Heart left ventricle (tissue), 13 donors: ENCODE measurements at regions not wholly inside any gene's neighbourhood (a gene's known extent, or its start where the extent isn't known, plus 50 kb on each side); places are given as distances from the start of the nearest gene placed in this dataset.

Source experiments
- POLR2A ChIP-seq, 2 donors: fragments of 450-650 bp; IDR thresholded peaks; one replicate each; pipeline ENCODE4 v1.6.1; 2017; ENCODE audit warnings: antibody characterized with exemption in 2 of 2, mild to moderate bottlenecking in 2 of 2, moderate library complexity in 2 of 2
- TF ChIP-seq, protein P1 (sequence below), 12 donors: fragments of 200-600 bp; sonication (generic) in 4 of 12; IDR thresholded peaks; one replicate each; pipeline versions ENCODE4 v1.5.0 to v1.8.0; 2018 to 2022; ENCODE audit warnings: antibody characterized with exemption in 12 of 12, mild to moderate bottlenecking in 5 of 12
- donor health status: ischemic (EF 13 %, LVEDD 7.1; RV severe dilation, severe dysfunction).
- donor health status: DM: no; HTN: yes; CAD: no.
- donor health status: DM: no; HTN: no; CAD: no.
- donor health status: ischemic (EF 25% LVEDD 6.9; RV normal size, moderate dysfunction).
- donor health status: ischemic (EF 25% LVEDD 5.7; RV mildly dilated, moderate dysfunction).
- donor health status: ischemic (EF 35%, LVEDD 5.7; RV mildly dilated, moderate dysfunction).
- donor health status: nonischemic (EF 11% LVEDD 7.7; RV severe dilation, severe dysfunction).
- donor health status: DM: yes; HTN: yes; CAD: no.
- donor health status: PGD.
- donor health status: ischemic (EF 29% LVEDD 5.4; RV normal size, mild dysfunction).
- donor health status: nonischemic (EF 23%, LVEDD 6.1; RV moderate dilation, normal function).

DNA sequence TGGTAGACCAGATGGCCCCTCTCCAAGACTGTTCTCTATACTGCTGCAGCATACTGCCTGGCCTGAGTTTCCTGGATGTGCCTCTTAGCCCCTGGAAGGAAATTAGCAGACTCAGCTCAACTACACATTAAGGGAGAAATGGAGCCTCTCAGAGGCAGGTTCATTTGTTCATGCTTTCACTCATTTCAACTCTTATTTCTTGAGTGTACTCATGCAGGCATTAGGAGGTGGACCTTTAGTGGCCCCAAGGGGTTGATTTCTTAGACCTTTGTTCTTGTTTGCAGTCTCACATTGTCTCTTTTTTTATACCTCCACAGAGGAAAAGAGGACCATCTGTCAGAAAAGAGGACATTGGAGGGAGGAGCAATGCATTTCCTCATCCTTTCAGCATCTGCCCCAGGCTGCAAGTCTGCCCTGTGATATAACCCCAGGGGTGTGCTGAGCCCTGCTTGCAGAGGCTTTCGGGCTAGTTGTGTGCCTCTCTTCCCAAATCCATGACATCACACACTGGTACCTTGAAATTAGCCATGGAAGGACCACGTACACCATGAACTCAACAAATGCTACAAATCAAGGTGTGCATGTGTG is 456.2 kb downstream of the CD83 start:
- TF ChIP-seq, protein P1, sequence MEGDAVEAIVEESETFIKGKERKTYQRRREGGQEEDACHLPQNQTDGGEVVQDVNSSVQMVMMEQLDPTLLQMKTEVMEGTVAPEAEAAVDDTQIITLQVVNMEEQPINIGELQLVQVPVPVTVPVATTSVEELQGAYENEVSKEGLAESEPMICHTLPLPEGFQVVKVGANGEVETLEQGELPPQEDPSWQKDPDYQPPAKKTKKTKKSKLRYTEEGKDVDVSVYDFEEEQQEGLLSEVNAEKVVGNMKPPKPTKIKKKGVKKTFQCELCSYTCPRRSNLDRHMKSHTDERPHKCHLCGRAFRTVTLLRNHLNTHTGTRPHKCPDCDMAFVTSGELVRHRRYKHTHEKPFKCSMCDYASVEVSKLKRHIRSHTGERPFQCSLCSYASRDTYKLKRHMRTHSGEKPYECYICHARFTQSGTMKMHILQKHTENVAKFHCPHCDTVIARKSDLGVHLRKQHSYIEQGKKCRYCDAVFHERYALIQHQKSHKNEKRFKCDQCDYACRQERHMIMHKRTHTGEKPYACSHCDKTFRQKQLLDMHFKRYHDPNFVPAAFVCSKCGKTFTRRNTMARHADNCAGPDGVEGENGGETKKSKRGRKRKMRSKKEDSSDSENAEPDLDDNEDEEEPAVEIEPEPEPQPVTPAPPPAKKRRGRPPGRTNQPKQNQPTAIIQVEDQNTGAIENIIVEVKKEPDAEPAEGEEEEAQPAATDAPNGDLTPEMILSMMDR (IDR thresholded peaks at IDR 0.05): no peak
- no peak for TF ChIP-seq POLR2A (IDR thresholded peaks at IDR 0.05)
